Stimulated activated naive CD8-positive, alpha-beta T cell treated with anti-CD3 and anti-CD28 coated beads, Interleukin-15, Interleukin-2, amounts not matched to agents 100 U/mL and 50 U/mL, for 24 hours (primary cell): ENCODE measurements at regions not wholly inside any gene's neighbourhood (a gene's known extent, or its start where the extent isn't known, plus 50 kb on each side); places are given as distances from the start of the nearest gene placed in this dataset.

ENCODE experiments used
- ATAC-seq: fragments of 150-1000 bp; cut with Tn5 transposase; one replicate; pipeline ENCODE4 v1.10.0; 2021
- DNase-seq: peaks from one replicate; pipeline ENCODE4 v3.0.0; 2021

DNA sequence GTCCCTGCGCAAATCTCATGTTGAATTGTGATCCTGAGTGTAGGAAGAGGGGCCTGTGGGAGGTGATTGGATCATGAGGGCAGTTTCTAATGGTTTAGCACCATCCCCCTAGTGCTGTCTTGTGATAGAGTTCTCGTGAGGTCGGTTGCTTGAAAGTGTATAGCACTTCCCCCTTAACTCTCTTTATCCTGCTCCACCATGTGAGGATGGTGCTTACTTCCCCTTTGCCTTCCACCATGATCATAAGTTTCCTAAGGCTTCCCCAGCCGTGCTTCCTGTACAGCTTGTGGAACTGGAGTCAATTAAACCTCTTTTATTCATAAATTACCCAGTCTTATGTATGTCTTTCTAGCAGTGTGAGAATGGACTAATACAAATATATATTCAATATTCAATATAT lies 303.7 kb upstream of the SEL1L start:
- DNase-seq (no peak), ATAC-seq (no peak)

DNA sequence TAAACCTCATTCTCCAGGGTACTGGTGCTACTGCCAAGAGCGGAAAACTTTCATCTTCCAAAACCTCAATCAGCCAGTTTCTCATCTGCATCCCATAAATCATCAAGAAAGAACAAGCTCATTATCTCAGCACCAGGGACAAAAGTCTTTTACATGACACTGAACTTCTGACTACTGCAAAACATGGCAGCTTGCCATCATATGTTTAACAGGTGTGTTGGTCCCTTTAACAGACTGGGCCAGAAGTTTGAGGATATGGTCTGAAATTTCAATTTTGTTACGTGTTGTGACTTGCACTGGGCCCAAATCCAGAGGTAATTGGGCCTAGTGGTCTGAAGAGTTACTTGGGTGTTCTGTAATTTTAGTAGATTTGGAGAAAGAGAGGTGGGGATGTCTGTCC lies 305.4 kb upstream of the SEL1L start:
- DNase-seq (no peak), ATAC-seq (no peak)

DNA sequence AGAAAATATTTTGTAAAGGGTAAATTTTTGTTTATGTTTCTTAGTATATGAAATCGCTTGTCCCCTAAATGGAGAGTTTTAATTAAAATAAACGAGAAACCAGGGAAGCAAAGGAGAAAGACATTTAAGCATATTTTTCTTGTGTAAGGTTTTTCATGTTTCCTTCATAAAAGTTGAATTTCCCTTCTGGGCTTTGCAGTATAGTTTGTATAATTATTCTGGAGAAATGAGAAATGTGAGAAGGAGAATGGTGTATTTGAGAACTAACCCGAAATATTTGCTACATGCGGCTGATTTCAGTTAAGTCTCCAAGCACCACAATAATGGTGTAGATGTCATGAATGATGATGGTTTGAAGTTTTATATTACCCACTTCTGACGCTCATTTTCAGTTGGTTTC lies 307.7 kb upstream of the SEL1L start:
- DNase-seq = no peak
- ATAC-seq = no peak

DNA sequence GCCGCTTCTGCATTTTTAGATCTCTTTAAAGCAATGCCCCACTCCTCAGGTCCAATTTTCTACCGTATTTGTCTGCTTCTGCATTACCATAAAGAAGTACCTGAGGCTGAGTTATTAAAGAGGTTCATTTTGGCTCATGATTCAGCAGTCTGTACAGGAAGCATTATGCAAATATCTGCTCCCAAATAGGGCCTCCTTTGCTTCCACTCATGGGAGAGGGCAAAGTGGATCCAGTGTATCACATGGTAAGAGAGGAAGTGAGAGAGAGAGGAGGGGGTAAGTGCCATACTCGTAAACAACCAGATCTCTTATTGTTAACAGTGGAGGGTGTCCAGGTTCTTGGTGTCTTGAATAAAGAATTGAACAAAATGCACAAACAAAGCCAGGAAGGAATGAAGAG lies 316.1 kb upstream of the SEL1L start:
- no peak for DNase-seq
- ATAC-seq = no peak

DNA sequence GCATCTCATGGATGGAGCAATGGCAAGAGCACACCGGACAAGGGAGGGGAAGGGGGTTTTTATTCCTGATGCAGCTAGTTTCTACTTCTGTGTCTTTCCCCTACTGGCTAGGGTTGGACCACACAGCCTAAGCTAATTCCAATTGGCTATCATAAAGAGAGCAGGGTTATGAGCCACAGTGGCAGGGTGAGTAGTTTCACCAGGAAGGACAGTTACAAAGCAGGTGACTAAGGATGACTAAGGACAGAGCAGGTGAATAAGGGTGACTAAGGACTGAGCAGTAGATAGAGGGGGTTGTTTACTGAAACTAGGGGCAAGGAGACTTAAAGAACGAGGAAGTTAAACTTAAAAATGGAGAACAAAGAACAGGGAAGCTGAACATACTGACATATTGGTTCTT lies 321.4 kb upstream of the SEL1L start:
- DNase-seq (no peak), ATAC-seq (no peak)

DNA sequence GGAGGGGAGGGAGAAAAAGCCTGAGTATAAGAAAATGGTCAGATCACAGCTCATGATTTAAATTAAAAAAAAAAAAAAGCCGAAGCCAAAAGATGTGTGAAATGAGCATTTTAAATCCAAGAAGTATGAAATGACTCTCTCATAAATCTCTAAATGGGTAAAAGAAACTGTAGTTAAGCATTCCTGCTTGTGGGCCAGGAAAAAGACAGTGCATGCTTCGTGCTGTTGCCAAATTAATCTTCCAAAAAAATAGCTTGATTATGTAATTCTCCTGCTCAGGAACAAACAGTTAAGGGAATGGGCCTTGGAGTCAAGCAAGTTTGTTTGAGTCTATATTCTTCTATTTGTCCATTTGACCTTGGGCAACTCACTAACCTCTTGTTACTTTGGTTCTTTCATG lies 325.4 kb upstream of the SEL1L start:
- DNase-seq (no peak), ATAC-seq (no peak)

DNA sequence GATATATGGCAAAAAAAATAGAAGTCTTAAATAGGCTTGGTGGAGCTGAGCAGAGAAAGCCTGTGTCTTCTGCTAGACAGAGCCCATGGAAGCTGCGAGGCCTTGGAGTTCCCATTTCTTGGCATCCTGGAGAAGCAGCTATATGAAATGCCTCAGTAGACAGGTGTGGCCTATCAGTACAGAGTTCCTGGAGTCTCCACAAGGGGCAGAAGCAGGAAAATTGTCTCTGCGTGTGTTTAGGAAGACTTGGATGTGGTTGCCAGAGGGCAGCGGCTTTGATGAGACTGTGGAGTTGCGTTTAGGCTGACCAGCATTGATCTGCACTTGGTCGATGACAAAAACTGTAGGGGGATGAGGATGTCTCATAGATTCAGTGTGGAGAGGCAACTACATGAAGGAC lies 334.5 kb upstream of the SEL1L start:
- ATAC-seq (no peak), DNase-seq (no peak)

DNA sequence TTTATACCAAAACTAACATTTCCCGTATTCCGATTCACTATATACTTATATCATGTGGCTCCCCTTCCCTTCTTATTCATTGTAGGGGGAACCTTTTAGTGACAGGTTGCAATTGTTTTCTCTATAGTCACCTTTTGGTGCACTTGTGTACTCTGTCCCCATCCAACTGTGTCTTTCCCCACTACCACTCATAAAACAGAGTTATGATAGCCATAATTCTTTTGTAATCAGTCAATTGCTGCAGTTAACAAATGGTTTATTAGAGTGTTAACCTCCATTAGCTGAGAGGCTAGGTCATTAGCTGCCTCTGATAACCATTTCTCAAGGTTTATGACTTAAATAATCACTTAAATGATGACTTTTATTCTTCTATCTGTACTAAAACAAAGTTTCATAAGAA lies 338.1 kb upstream of the SEL1L start:
- DNase-seq (no peak), ATAC-seq (no peak)

DNA sequence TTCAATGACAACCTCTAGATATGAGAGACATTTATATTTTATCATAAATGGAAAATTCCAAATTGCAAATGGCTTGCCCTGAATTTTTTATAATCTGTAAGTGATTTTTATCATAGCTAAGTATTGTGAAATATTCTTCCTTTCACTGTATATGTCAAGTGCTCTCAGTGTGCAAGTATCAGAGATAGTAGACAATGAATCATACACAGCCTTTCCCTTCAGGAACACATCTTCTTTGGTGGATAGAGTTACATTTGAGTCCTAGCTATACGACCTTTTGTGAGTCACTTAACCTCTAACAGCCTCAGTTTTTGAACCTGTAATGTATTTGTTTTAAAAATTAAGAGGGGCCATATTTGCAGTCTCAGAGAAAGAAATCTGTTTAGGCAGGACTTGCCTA lies 350.7 kb upstream of the SEL1L start:
- DNase-seq (no peak), ATAC-seq (no peak)

DNA sequence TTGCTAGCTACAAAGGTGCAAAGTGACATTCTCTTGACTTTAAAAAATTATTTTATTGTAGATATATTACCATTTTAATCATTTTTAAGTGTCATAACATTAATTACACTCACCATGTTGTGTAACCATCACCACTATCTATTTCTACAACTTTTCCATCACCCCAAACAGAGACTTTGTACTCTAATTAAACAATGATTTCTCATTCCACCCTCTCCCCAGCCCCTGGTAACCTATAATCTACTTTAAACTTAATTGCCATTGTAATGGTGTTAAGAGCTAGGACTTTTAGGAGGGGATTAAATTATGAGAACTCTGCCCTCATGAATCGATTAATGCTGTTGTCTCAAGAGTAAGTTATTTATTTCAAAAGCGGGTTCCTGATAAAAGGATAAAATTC lies 352.9 kb upstream of the SEL1L start:
- no peak for ATAC-seq
- no peak for DNase-seq

DNA sequence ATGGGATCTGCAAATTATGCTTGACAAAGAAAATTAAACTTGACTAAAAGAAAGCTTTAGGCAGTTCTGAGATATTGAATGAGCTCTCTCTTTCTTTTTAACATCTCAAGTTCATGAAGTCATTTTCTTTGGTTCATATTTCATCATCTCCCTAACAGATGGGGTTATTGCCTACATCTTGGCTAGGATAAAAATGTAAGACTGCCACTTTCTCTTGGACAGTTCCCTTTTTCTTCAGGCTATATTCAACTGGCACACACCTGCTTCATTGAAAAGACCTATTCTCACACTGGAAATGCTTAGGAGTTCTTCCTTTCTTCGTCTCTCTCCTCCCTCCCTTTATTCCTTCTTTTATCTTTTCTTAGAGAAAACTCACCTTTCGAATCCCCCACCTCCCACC lies 355.9 kb upstream of the SEL1L start:
- ATAC-seq (no peak), DNase-seq (no peak)

DNA sequence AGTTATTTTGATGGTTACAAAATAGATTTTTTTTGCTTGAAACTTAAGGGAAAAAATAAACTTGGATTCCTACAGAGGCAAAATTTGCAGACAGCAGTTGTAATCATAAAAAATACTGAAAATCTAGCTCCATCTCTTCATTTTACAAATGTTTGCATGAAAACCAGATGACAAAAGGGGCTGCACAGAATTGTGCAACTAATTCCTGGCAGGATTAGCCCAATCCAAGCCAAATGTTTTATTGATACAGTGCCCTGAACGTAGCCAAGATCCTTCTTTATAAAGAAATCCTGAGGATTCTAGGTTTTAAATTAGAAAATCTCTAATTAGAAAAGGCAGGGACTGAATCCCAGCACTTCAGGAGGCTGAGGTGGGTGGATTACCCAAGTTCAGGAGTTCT lies 356.4 kb upstream of the SEL1L start:
- ATAC-seq = no peak
- DNase-seq = no peak

DNA sequence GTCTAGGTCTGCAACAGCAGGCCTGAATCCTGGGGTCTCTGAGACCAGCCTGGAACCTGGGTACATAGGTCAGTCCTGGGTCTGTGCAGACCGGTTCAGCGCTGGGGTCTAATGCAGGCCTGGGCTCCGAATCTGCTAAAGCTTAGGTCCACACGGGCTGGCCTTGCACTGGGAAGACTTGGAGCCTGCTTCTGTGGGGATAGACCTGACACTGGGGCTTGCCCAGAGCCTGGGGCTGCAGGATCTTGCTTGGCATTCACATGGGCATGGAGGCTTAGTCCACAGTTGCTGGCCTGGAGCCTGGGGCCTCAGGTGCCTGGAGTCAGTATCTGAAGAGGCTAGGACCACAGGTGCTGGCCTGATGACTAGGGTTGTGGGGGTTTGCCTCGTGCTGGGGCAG lies 369.8 kb upstream of the SEL1L start:
- no peak for DNase-seq
- no peak for ATAC-seq

DNA sequence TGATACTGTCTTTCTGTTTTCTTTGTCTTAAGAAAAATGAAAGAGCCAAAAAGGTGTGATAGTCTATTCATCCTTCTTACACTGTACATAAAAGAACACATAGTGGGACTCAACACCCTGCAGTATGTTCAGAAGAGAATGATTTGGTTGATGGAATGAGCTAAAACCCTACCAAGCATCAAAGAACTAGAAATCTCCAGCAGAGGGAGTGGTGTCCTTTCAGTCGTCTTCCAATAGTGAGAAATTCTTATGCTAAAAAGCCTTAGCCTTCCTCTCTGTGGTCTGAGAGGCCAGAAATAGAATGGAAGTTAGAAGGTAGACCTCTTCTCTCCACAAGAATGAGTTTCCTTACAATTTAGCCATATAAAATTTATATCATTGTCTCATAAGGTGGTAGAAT lies 393.4 kb upstream of the SEL1L start:
- no peak for DNase-seq
- no peak for ATAC-seq

DNA sequence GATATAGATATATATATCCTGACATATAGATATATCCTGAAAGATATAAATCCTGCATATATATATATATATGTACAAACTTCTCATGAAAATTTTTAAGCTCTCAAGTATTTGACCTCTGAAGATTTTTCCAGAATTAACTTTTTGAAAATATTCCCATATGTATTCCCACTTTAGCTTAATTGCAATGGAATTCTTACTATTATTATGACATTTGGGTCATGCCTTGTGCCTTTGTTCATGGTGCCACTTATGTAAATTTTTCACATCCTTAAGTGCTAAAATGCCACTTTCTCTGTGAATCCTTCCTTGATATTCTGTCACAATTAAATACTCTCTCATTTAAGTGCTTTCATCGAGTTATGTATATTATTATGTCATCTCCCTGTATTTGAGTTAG lies 398.2 kb upstream of the SEL1L start:
- ATAC-seq = no peak
- no peak for DNase-seq

DNA sequence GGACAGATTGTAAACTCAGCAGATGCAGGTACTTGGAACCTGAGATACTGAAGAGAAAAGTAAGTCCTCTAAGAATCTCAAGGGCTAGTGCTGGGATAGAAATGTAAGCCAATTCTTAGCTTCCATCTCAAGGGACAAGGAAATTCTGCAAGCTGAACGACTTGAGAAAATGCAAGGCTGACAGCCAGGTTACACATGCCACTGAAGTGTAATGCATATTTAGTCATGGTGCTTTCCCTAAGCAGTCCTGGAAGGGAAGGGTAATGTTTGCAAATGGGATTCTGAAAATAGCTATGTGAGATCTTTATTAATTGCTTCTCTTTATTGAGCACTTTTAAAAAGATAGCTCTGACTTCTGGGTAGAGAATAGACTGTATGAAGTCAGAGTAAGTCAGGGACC lies 402.7 kb upstream of the SEL1L start:
- no peak for DNase-seq
- no peak for ATAC-seq

DNA sequence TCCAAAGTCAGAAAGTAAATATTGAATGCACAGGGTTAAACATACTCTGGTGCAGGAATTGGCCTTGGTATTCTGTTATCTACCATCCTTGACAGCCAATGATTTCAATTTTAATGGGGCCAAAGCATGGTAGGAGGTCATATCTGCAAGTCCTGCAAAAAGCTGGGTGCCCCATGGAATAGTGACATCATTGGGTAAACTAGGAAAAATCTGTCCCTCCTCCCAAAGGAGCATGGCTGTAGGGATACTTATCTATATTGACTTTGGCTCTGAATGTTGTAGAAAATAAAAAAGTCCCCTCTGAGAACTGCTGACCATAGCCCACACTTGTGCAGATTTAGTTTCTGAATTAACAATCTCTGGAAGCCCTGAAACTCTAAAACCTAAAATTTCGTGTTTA lies 403.2 kb upstream of the SEL1L start:
- DNase-seq = no peak

DNA sequence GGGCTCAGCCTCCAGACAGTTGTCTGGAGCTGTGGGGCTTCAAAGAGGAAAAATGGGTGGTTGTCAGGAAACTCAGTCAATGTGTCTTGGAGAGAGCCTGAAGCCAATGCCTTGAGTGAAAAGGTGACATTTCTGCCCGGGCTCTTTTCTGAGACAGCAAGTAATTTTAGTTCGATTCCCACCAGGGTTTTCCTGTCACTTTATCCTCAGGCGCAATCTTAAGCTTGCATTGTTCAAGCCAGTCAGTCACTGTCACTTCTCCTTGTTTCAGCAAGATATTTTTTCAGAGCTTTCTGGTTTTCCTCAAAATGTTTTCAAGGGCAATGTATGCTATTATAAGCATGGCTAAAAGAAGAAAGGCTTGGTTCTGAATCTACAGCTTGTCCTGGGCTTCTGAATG lies 404.7 kb upstream of the SEL1L start:
- DNase-seq = no peak
- ATAC-seq = no peak

More for the DNA sequence above, 403.2 kb upstream of the SEL1L start:
- no peak for ATAC-seq

DNA sequence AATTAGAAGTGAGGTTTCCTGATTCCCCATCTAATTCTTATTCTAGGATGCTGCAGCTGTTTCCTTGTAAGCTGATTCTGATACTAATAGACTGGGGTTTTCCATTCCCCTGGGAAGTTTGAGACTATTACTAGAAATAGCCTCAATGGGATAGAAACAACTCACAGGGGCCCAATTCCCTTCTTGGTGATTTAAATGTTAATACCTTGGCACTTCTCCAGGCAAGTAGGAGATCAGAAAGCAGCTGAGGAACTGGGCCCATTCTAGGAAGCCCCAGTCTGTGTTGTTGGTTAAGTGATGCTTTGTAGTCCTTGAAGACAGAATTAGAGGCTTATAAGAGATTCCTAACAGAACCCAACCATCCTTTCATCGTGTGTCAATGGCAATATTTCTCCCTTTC lies 407.0 kb upstream of the SEL1L start:
- DNase-seq (no peak), ATAC-seq (no peak)

DNA sequence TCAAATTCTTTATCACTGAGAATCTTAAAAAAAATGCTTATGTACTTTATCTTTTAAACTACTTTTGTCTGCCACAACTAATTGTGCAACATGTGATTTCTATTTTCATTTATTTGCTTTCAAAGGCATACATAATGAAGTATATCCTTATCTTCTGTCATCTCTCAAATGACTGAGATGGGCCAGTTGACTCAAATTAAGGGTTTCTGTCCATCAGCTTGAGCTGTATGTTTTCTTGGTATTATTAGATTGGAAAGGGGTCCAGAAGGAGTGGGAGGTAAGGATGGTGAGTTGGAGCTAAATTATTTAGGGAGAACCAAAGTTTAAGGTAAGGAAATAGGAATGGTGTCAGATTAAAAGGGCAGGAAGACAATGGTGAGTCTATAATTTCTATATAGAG lies 408.4 kb upstream of the SEL1L start:
- no peak for DNase-seq
- no peak for ATAC-seq

DNA sequence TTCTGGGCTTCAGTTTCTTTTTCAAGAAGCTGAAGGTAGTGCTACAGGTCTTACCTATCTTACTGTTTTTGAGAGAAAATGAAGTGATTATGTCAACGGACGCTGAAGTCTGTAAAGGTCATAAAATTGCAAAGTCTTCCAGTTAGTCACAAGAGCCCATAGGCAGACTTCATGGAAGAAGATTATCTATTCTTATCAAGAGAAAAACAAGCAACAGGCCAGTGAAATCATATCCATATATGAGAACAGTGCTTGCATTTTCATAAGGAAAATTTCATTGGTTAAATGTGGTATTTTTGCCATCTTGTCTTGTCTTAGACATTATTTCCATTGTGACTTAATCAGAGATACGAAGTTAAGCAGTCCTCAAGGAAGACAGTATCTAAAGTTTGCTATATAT lies 412.7 kb upstream of the SEL1L start:
- ATAC-seq = no peak
- DNase-seq = no peak

DNA sequence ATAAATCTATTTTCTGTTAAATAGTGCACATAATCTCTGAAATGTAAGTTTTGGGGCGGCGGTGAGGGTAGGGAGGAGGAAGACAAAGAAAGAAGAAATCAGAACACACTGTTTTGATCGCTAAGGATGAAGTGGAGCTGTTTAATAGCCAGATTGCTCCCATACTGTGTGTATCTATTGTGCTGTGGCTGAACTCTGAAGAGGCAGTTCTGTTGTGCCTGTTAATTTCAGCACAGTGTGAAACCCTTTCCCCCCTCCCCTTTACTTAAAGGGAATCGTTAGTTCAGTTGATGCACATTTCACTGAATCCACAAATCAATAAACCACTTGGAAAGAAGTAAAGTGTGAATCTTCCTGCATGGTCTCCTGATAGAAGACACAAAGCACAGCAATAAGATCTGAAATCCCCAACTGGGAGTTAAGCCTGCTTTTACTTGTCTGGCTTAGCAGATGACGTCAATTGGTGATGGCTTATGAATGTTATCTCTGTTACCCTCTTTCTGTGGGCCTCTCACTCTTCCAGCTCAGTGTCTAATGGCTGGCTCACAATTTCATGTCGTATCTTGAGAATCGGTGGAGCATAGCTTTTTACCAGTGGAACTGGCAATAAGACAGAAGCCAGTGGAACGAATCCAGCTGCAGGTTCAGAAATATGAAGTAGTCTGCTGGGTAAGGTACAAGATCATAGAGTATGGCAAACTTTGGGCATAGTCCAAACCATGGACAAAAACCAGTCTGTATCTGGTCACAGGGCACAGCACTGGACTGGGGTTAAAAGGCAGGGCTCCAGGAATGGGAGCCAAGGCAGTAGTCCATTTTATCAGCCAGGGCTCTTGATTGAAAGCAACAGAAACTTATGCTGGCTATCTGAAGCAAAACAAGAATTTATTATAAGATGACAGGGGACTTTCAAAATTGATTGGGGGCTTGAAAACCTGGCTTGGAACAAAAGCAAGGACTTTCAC lies 413.5 kb upstream of the SEL1L start:
- ATAC-seq (no peak), DNase-seq (no peak)

DNA sequence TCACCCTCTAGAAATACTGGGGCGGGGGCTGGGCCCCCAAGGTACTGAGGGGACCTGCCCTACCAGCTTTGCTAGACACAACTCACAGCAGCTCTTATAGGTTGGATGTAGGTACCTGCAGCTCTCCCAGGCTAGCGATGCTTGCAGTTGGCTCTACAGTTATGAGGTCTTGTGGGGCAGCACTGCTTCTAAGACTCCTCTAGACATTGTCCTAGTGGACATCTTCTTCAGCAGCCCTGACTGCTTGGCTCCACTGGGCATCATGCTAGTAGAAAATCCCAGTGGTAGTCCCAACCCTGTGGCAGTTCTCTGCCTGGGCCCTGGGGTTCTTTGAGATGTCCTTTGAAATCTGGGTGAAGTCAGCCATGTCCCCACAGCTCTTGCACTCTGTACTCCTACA lies 419.3 kb upstream of the SEL1L start:
- ATAC-seq = no peak
- DNase-seq = no peak

DNA sequence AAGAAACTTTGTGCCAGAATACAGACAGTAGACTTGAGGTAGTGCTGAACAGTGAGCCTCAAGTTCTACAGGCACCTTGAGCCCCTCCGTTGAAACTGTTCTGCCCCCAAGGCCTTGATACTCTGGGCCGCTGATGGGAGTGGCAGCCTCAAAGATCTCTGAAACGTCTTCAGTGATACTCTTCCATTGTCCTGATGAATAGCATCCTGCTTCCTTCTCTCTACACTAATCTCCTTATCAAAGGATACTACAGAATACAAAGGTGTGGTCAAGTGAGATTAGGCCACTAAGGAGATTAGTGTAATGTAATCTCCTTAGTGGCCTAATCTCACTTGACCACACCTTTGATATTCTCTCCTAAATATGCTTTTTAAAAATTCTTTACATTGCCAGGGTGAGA lies 419.8 kb upstream of the SEL1L start:
- ATAC-seq = no peak

DNA sequence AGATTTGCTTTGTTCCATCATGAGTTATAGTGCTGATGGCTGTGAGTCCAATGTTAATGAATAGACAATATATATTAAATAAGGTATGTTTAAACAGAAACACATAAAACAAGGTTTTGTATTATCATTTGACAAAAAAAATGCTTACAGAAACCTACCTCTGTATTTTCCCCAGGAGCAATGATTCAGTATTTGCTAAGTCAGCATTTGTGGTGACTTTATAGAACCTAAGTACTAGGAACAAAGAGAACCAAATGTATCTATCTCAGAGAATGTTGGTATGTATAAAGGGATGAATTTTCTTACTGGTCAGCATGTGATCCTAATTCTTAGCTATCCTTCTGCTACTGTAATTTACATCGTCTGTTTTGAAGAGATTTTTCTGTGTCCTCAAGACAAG lies 421.5 kb upstream of the SEL1L start:
- ATAC-seq = no peak
- no peak for DNase-seq

More for the DNA sequence above, 419.8 kb upstream of the SEL1L start:
- no peak for DNase-seq
